HG03442 (cell line): ENCODE measurements at regions not wholly inside any gene's neighbourhood (a gene's known extent, or its start where the extent isn't known, plus 50 kb on each side); places are given as distances from the start of the nearest gene placed in this dataset.
"Not testable (repeated sequence)": the region's sequence is repeated elsewhere in the genome, so short reads cannot be mapped to it uniquely, and the experiment has no call there.

Experiments
- ATAC-seq: cut with Tn5 transposase; IDR thresholded peaks from one replicate; pipeline ENCODE4 v1.9.1; 2021; ENCODE audit warnings: mild to moderate bottlenecking, moderate library complexity; ENCODE audit not compliant: unreplicated experiment

GRCh38 chr6:19705606-19706005, 131.6 kb upstream of the ID4 start:
- ATAC-seq = no peak

- no peak for ATAC-seq
Measured at GRCh38 chr6:19712012-19712688, 125.0 kb upstream of the ID4 start.

- no peak for ATAC-seq
Measured at GRCh38 chr6:19712998-19713397, 124.2 kb upstream of the ID4 start.

- no peak for ATAC-seq
Measured at GRCh38 chr6:19713411-19713810, 123.8 kb upstream of the ID4 start.

GRCh38 chr6:19713984-19714383, 123.2 kb upstream of the ID4 start:
- ATAC-seq = no peak

- ATAC-seq = no peak
Measured at GRCh38 chr6:19714434-19715166, 122.6 kb upstream of the ID4 start.

GRCh38 chr6:19715167-19715551, 122.0 kb upstream of the ID4 start:
- no peak for ATAC-seq

GRCh38 chr6:19719691-19720128, 117.5 kb upstream of the ID4 start:
- no peak for ATAC-seq

GRCh38 chr6:19721766-19722377, 115.3 kb upstream of the ID4 start:
- ATAC-seq = no peak

- ATAC-seq = no peak
Measured at GRCh38 chr6:19722999-19723398, 114.2 kb upstream of the ID4 start.

- ATAC-seq = no peak
Measured at GRCh38 chr6:19723545-19723944, 113.6 kb upstream of the ID4 start.

GRCh38 chr6:19725436-19725835, 111.7 kb upstream of the ID4 start:
- ATAC-seq = not testable (repeated sequence)

- ATAC-seq = no peak
Measured at GRCh38 chr6:19731282-19731681, 105.9 kb upstream of the ID4 start.

- ATAC-seq = no peak
Measured at GRCh38 chr6:19734061-19734460, 103.1 kb upstream of the ID4 start.

GRCh38 chr6:19734519-19734918, 102.7 kb upstream of the ID4 start:
- no peak for ATAC-seq

- no peak for ATAC-seq
Measured at GRCh38 chr6:19736066-19736465, 101.1 kb upstream of the ID4 start.

GRCh38 chr6:19738010-19738409, 99.2 kb upstream of the ID4 start:
- ATAC-seq = no peak

GRCh38 chr6:19749722-19750121, 87.4 kb upstream of the ID4 start:
- ATAC-seq = no peak

GRCh38 chr6:19752746-19753145, 84.4 kb upstream of the ID4 start:
- ATAC-seq = no peak

GRCh38 chr6:19753826-19754225, 83.3 kb upstream of the ID4 start:
- no peak for ATAC-seq

- ATAC-seq = no peak
Measured at GRCh38 chr6:19754686-19755085, 82.5 kb upstream of the ID4 start.

GRCh38 chr6:19755181-19755580, 82.0 kb upstream of the ID4 start:
- ATAC-seq = no peak
